ENCODE measurements at regions not wholly inside any gene's neighbourhood (a gene's known extent, or its start where the extent isn't known, plus 50 kb on each side); places are given as distances from the start of the nearest gene placed in this dataset.

GRCh38 chr16:18049547-18050133 lies 286.9 kb downstream of the NPIPA8 start:
- TF ChIP-seq TAF1 (IDR thresholded peaks at IDR 0.05; ENCODE audit: borderline replicate concordance, insufficient read depth, low read length): no peak
- TF ChIP-seq FOXP2 (optimal IDR thresholded peaks at IDR 0.05; ENCODE audit: borderline replicate concordance, extremely low read depth, extremely low read length, insufficient read depth): no peak
- TF ChIP-seq REST (IDR thresholded peaks at IDR 0.05; ENCODE audit: insufficient read depth in 1 of 2, low read depth in 2 of 2, low read length in 2 of 2): no peak
- TF ChIP-seq POLR2AphosphoS5 (IDR thresholded peaks at IDR 0.05; ENCODE audit: low read depth, low read length): no peak
- TF ChIP-seq SIN3A (IDR thresholded peaks at IDR 0.05; ENCODE audit: borderline replicate concordance, insufficient read depth, low read length): no peak

- no peak for TF ChIP-seq REST (IDR thresholded peaks at IDR 0.05; ENCODE audit: insufficient read depth in 1 of 2, low read depth in 2 of 2, low read length in 2 of 2)
- TF ChIP-seq POLR2AphosphoS5 (IDR thresholded peaks at IDR 0.05; ENCODE audit: low read depth, low read length): no peak
- TF ChIP-seq TAF1 (IDR thresholded peaks at IDR 0.05; ENCODE audit: borderline replicate concordance, insufficient read depth, low read length): no peak
- no peak for TF ChIP-seq SIN3A (IDR thresholded peaks at IDR 0.05; ENCODE audit: borderline replicate concordance, insufficient read depth, low read length)
- TF ChIP-seq FOXP2 (optimal IDR thresholded peaks at IDR 0.05; ENCODE audit: borderline replicate concordance, extremely low read depth, extremely low read length, insufficient read depth): no peak
These were observed 287.5 kb downstream of the NPIPA8 start for GRCh38 chr16:18048853-18049546.

- TF ChIP-seq SIN3A (IDR thresholded peaks at IDR 0.05; ENCODE audit: borderline replicate concordance, insufficient read depth, low read length) (no peak), REST (IDR thresholded peaks at IDR 0.05; ENCODE audit: insufficient read depth in 1 of 2, low read depth in 2 of 2, low read length in 2 of 2) (no peak), TAF1 (IDR thresholded peaks at IDR 0.05; ENCODE audit: borderline replicate concordance, insufficient read depth, low read length) (no peak), FOXP2 (optimal IDR thresholded peaks at IDR 0.05; ENCODE audit: borderline replicate concordance, extremely low read depth, extremely low read length, insufficient read depth) (no peak)
These were observed 288.8 kb downstream of the NPIPA8 start for GRCh38 chr16:18047761-18048160.

- TF ChIP-seq FOXP2 (optimal IDR thresholded peaks at IDR 0.05; ENCODE audit: borderline replicate concordance, extremely low read depth, extremely low read length, insufficient read depth) (no peak), SIN3A (IDR thresholded peaks at IDR 0.05; ENCODE audit: borderline replicate concordance, insufficient read depth, low read length) (no peak), REST (IDR thresholded peaks at IDR 0.05; ENCODE audit: insufficient read depth in 1 of 2, low read depth in 2 of 2, low read length in 2 of 2) (no peak), POLR2AphosphoS5 (IDR thresholded peaks at IDR 0.05; ENCODE audit: low read depth, low read length) (no peak), TAF1 (IDR thresholded peaks at IDR 0.05; ENCODE audit: borderline replicate concordance, insufficient read depth, low read length) (no peak)
These were observed 291.2 kb downstream of the NPIPA8 start for GRCh38 chr16:18045356-18045755.
